ENCODE measurements at regions not wholly inside any gene's neighbourhood (a gene's known extent, or its start where the extent isn't known, plus 50 kb on each side); places are given as distances from the start of the nearest gene placed in this dataset.

GRCh38 chr4:77415689-77416088 is 189.9 kb upstream of the CXCL13 start:
- no peak for DNase-seq
- no peak for ATAC-seq

GRCh38 chr4:77418333-77418732 is 187.3 kb upstream of the CXCL13 start:
- no peak for TF ChIP-seq CTCF (IDR thresholded peaks at IDR 0.05)
- WGBS, 3 donors: 32 to 70% (median 44%) methylated on average over 1 of the region's 1 CpG
- Histone ChIP-seq H3K4me3 (no peak overlapping the region), H3K4me1 (no peaks in the 10 kb centered on the region), H3K27me3 (ENCODE audit: insufficient read depth in 3 of 3, low read length in 2 of 3) (no peaks in the 10 kb centered on the region), H3K36me3 (ENCODE audit: insufficient read depth in 1 of 2, low read depth in 1 of 2) (no peaks in the 10 kb centered on the region), H3K9me3 (no peaks in the 10 kb centered on the region), H3K27ac (no peak overlapping the region)
- intact Hi-C loops (cut with DNase I): no loop called here
- ATAC-seq (no peak), DNase-seq (no peak)

More at GRCh38 chr4:77415689-77416088, 189.9 kb upstream of the CXCL13 start:
- H3K27me3 ChIP-seq (ENCODE audit: insufficient read depth in 3 of 3, low read length in 2 of 3): no peaks in the 10 kb centered on the region
- H3K4me1 ChIP-seq: no peaks in the 10 kb centered on the region
- H3K36me3 ChIP-seq (ENCODE audit: insufficient read depth in 1 of 2, low read depth in 1 of 2): no peaks in the 10 kb centered on the region
- H3K9me3 ChIP-seq: no peaks in the 10 kb centered on the region
- no peak overlapping the region for H3K4me3 ChIP-seq
- intact Hi-C loops (cut with DNase I): no loop called here
- H3K27ac ChIP-seq: no peak overlapping the region
- TF ChIP-seq CTCF (IDR thresholded peaks at IDR 0.05): no peak

GRCh38 chr4:77430847-77431246 is 174.8 kb upstream of the CXCL13 start:
- Histone ChIP-seq H3K36me3 (ENCODE audit: insufficient read depth in 1 of 2, low read depth in 1 of 2) (no peaks in the 10 kb centered on the region), H3K9me3 (no peaks in the 10 kb centered on the region), H3K27ac (no peak overlapping the region), H3K4me1 (no peaks in the 10 kb centered on the region), H3K27me3 (ENCODE audit: insufficient read depth in 3 of 3, low read length in 2 of 3) (no peaks in the 10 kb centered on the region), H3K4me3 (no peak overlapping the region)
- 85 to 88% (median 86%) methylated on average over 4 of the region's 4 CpGs for WGBS, 3 donors
- no peak for DNase-seq
- ATAC-seq: no peak
- no peak for TF ChIP-seq CTCF (IDR thresholded peaks at IDR 0.05)
- intact Hi-C loops (cut with DNase I): loop anchor here (5.0 kb wide), 2 partner anchors 49 to 189 kb away; no protein-coding TSS in a partner anchor

- intact Hi-C loops (cut with DNase I): loop anchor here (5.0 kb wide), 2 partner anchors 49 to 189 kb away; no protein-coding TSS in a partner anchor
- no peaks in the 10 kb centered on the region for H3K27me3 ChIP-seq (ENCODE audit: insufficient read depth in 3 of 3, low read length in 2 of 3)
- no peak for DNase-seq
- no peaks in the 10 kb centered on the region for H3K4me1 ChIP-seq
- H3K36me3 ChIP-seq (ENCODE audit: insufficient read depth in 1 of 2, low read depth in 1 of 2): no peaks in the 10 kb centered on the region
- no peak overlapping the region for H3K4me3 ChIP-seq
- 22 to 50% (median 35%) methylated on average over 1 of the region's 1 CpG for WGBS, 3 donors
- H3K27ac ChIP-seq: no peak overlapping the region
- ATAC-seq: peak in 1 of 4 donors; percentile 43
- no peak for TF ChIP-seq CTCF (IDR thresholded peaks at IDR 0.05)
- H3K9me3 ChIP-seq: no peaks in the 10 kb centered on the region
Observed at GRCh38 chr4:77431546-77431945, 174.1 kb upstream of the CXCL13 start.

- Histone ChIP-seq H3K27ac (no peak overlapping the region), H3K9me3 (no peaks in the 10 kb centered on the region), H3K27me3 (ENCODE audit: insufficient read depth in 3 of 3, low read length in 2 of 3) (no peaks in the 10 kb centered on the region), H3K4me3 (no peak overlapping the region), H3K36me3 (ENCODE audit: insufficient read depth in 1 of 2, low read depth in 1 of 2) (no peaks in the 10 kb centered on the region), H3K4me1 (no peaks in the 10 kb centered on the region)
- intact Hi-C loops (cut with DNase I): loop anchor here (2.0 to 5.0 kb wide), 3 partner anchors 46 to 191 kb away; no protein-coding TSS in a partner anchor
- ATAC-seq (peak in 1 of 4 donors; percentile 17), DNase-seq (no peak)
- 61 to 71% (median 67%) methylated on average over 3 of the region's 3 CpGs for WGBS, 3 donors
- no peak for TF ChIP-seq CTCF (IDR thresholded peaks at IDR 0.05)
Observed at GRCh38 chr4:77432717-77433417, 172.8 kb upstream of the CXCL13 start.

All from psoas muscle (tissue), 7 donors.